ENCODE measurements at regions not wholly inside any gene's neighbourhood (a gene's known extent, or its start where the extent isn't known, plus 50 kb on each side); places are given as distances from the start of the nearest gene placed in this dataset.

DNA sequence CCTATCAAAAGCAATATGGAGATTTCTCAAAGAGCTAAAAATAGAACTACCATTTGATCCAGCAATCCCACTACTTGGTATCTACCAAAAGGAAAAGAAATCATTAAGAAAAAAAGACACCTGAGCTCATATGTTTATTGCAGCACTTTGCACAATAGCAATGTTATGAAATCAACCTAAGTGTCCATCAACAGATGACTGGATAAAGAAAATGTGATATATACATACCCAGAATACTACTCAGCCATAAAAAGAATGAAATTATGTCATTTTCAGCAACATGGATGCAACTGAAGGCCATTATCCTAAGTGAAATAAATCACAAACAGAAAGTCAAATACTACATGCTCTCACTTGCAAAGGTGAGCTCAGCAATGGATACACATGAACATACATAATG is 1565.5 kb upstream of the RAG2 start:
- H3K4me1 Mint-ChIP-seq (ENCODE audit: unreplicated experiment), result no peaks in the 10 kb centered on the region
- H3K36me3 Mint-ChIP-seq, result no peaks in the 10 kb centered on the region
- H3K27me3 Mint-ChIP-seq, result no peaks in the 10 kb centered on the region
- no peak for TF ChIP-seq CTCF (conservative IDR thresholded peaks at IDR 0.05)
- no peak for DNase-seq (ENCODE audit: extremely low spot score, unreplicated experiment)
- H3K4me3 Mint-ChIP-seq, result no peak overlapping the region
- no peak overlapping the region for H3K27ac Mint-ChIP-seq
- no peaks in the 10 kb centered on the region for H3K9me3 Mint-ChIP-seq

- no peaks in the 10 kb centered on the region for H3K27me3 Mint-ChIP-seq
- H3K4me1 Mint-ChIP-seq (ENCODE audit: unreplicated experiment), result no peaks in the 10 kb centered on the region
- no peak for DNase-seq (ENCODE audit: extremely low spot score, unreplicated experiment)
- no peaks in the 10 kb centered on the region for H3K9me3 Mint-ChIP-seq
- TF ChIP-seq CTCF (conservative IDR thresholded peaks at IDR 0.05), result no peak
- no peak overlapping the region for H3K27ac Mint-ChIP-seq
- no peak overlapping the region for H3K4me3 Mint-ChIP-seq
- no peaks in the 10 kb centered on the region for H3K36me3 Mint-ChIP-seq
Observed at GRCh38 chr11:38160433-38160832, 1562.4 kb upstream of the RAG2 start.

DNA sequence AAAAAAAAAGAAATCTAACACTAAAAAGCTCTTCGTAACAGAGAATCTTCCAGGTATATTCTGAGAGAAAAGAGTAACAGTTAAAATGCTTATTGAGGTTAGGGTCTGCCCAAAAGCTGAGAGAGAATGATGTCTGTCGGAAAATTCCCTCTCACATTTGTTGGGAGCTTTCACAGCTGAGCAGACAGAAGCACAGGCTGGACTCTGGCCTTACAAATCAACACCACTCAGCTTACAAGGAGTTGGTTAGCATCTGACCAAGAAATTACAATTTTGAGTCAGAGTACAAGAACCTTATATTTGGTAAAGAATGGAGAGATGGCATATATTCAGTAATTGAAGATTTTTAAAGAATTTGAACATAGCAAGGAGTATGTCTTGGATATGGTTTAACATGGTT is 1561.0 kb upstream of the RAG2 start:
- TF ChIP-seq CTCF (conservative IDR thresholded peaks at IDR 0.05), result no peak
- Mint-ChIP-seq H3K27ac (no peak overlapping the region), H3K9me3 (no peaks in the 10 kb centered on the region), H3K4me3 (no peak overlapping the region), H3K4me1 (ENCODE audit: unreplicated experiment) (no peaks in the 10 kb centered on the region), H3K36me3 (no peaks in the 10 kb centered on the region), H3K27me3 (no peaks in the 10 kb centered on the region)
- DNase-seq (ENCODE audit: extremely low spot score, unreplicated experiment), result no peak

DNA sequence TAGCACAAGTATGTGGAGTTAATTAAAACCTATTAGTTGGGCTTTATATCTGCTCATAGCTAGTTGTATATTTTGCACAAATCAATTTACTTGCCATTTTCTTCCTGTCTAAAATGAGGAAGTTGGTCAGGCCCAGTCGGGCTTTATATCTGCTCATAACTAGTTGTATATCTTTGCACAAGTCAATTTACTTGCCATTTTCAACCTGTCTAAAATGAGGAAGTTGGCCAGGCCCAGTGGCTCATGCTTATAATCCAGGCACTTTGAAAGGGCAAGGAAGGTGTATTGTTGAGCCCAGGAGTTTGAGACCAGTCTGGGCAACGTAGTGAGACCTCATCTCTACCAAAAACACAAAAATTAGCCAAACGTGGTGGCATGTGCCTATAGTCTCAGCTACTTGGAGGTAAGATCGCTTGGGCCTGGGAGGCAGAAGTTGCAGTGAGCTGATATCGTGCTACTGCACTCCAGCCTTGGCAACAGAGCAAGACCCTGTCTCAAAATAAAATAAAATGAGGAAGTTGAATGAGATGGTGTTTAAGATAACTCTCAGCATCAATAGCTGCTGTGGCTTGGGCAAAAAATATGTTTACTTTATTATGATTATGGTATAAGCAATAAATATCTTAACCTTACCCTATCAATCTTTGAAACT is 1558.6 kb upstream of the RAG2 start:
- Mint-ChIP-seq H3K9me3 (no peaks in the 10 kb centered on the region), H3K4me3 (no peak overlapping the region), H3K27ac (no peak overlapping the region), H3K27me3 (no peaks in the 10 kb centered on the region), H3K4me1 (ENCODE audit: unreplicated experiment) (no peaks in the 10 kb centered on the region), H3K36me3 (no peaks in the 10 kb centered on the region)
- no peak for DNase-seq (ENCODE audit: extremely low spot score, unreplicated experiment)
- no peak for TF ChIP-seq CTCF (conservative IDR thresholded peaks at IDR 0.05)

GRCh38 chr11:38155856-38156255 is 1557.8 kb upstream of the RAG2 start:
- no peak for DNase-seq (ENCODE audit: extremely low spot score, unreplicated experiment)
- no peak for TF ChIP-seq CTCF (conservative IDR thresholded peaks at IDR 0.05)
- no peak overlapping the region for H3K4me3 Mint-ChIP-seq
- H3K9me3 Mint-ChIP-seq, result no peaks in the 10 kb centered on the region
- H3K36me3 Mint-ChIP-seq, result no peaks in the 10 kb centered on the region
- no peak overlapping the region for H3K27ac Mint-ChIP-seq
- H3K27me3 Mint-ChIP-seq, result no peaks in the 10 kb centered on the region
- H3K4me1 Mint-ChIP-seq (ENCODE audit: unreplicated experiment), result no peaks in the 10 kb centered on the region

- no peak for DNase-seq (ENCODE audit: extremely low spot score, unreplicated experiment)
- TF ChIP-seq CTCF (conservative IDR thresholded peaks at IDR 0.05), result no peak
- Mint-ChIP-seq H3K4me1 (ENCODE audit: unreplicated experiment) (no peaks in the 10 kb centered on the region), H3K36me3 (no peaks in the 10 kb centered on the region), H3K27me3 (no peaks in the 10 kb centered on the region), H3K27ac (no peak overlapping the region), H3K4me3 (no peak overlapping the region), H3K9me3 (no peaks in the 10 kb centered on the region)
Observed at GRCh38 chr11:38153985-38154384, 1555.9 kb upstream of the RAG2 start.
